Transverse colon (tissue), 4 donors: ENCODE measurements at regions not wholly inside any gene's neighbourhood (a gene's known extent, or its start where the extent isn't known, plus 50 kb on each side); places are given as distances from the start of the nearest gene placed in this dataset.

ENCODE experiments used
- DNase-seq: peaks from one replicate; pipeline ENCODE4 v3.0.0-alpha.2; 2019
- H3K27ac ChIP-seq, 4 donors: fragments of 200-600 bp; sonication (generic); 2 replicates each; pipeline ENCODE4 v1.5.1; 2016 to 2018; ENCODE audit warnings: inconsistent platforms in 4 of 4
- H3K27me3 ChIP-seq: fragments of 200-600 bp; sonication (generic); 2 replicates; pipeline ENCODE4 v1.5.1; 2017; ENCODE audit warnings: inconsistent platforms
- H3K36me3 ChIP-seq, 4 donors: fragments of 200-600 bp; sonication (generic); 2 replicates each; pipeline ENCODE4 v1.5.1; 2017 to 2019; ENCODE audit warnings: inconsistent platforms in 4 of 4
- H3K4me1 ChIP-seq, 4 donors: fragments of 200-600 bp; sonication (generic); 2 replicates each; pipeline ENCODE4 v1.5.1; 2017 to 2020; ENCODE audit warnings: inconsistent platforms in 4 of 4
- H3K4me3 ChIP-seq, 4 donors: fragments of 200-600 bp; sonication (generic); 1 replicate in 1 of 4; 2 replicates in 3 of 4; pipeline versions ENCODE4 v1.5.1 to v1.6.1; 2017 to 2019; ENCODE audit warnings: inconsistent platforms in 4 of 4
- H3K9me3 ChIP-seq, 2 donors: fragments of 200-600 bp; sonication (generic); 2 replicates each; pipeline ENCODE4 v1.5.1; 2017 to 2019; ENCODE audit warnings: inconsistent platforms in 2 of 2
- CTCF ChIP-seq, 5 experiments: fragments of 200-600 bp in 3 of 5; fragments of 450-650 bp in 2 of 5; sonication (generic) in 3 of 5; IDR thresholded peaks; 1 replicate in 2 of 5; 2 replicates in 3 of 5; pipeline ENCODE4 v1.5.1; 2016 to 2017; ENCODE audit warnings: antibody characterized with exemption in 5 of 5, inconsistent platforms in 3 of 5, mild to moderate bottlenecking in 2 of 5, moderate library complexity in 1 of 5
- EP300 ChIP-seq: sonication (generic); formaldehyde crosslinking; IDR thresholded peaks from one replicate; pipeline ENCODE4 v1.6.1; 2017; ENCODE audit warnings: antibody characterized with exemption, low read depth
- POLR2A ChIP-seq: fragments of 450-650 bp; IDR thresholded peaks from one replicate; pipeline ENCODE4 v1.6.1; 2016; ENCODE audit warnings: antibody characterized with exemption, mild to moderate bottlenecking, moderate library complexity
- POLR2AphosphoS5 ChIP-seq, 3 donors: sonication (generic); formaldehyde crosslinking; IDR thresholded peaks; one replicate each; pipeline ENCODE4 v1.6.1; 2016; ENCODE audit warnings: antibody characterized with exemption in 3 of 3
- WGBS, 2 donors: methylation state at CpG; one replicate each; pipeline ENCODE4 v1.1.5; 2018; ENCODE audit warnings: low coverage in 1 of 2; 5-methylcytosine and 5-hydroxymethylcytosine counted together
- in situ Hi-C, 4 donors: fragments of 200-750 bp; cut with MboI; loops; one replicate each; pipeline versions ENCODE4 v1.15.0 to v1.15.1; 2017; ENCODE audit warnings: low sequenced_read_pairs in 3 of 4, low pct_ligation_motif_present in 1 of 4, low pct_unique_long_range_greater_than_20kb in 1 of 4
- intact Hi-C: fragments of 100-400 bp; cut with DNase I; formaldehyde crosslinking; loops from one replicate; pipeline ENCODE4 v1.15.1; 2023; ENCODE audit warnings: low total_unique reads

DNA sequence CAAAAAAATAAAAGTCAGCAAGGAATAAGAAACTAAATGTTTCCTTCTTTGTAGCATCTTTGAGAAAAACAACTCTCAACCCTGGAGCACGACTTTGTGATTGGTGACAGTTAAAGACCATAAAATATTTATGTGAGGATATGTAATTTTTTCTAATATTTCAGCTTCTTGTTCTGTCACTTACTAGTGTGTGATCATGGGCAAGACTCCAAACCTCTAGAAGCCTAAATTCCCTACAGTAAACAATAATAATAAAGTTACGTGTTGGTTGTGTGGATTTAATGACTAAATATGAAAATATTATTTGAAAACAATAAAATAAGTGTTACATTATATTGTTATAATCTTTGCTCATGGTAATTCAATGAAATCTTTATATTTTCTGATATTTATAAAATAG lies 735.6 kb upstream of the MARCKS start:
- H3K27ac ChIP-seq: no peak overlapping the region
- H3K9me3 ChIP-seq: peaks cover 0 to 3% of the 10 kb centered on the region in 2 donors
- no peak overlapping the region for H3K4me3 ChIP-seq
- no peak for TF ChIP-seq POLR2AphosphoS5 (IDR thresholded peaks at IDR 0.05)
- no peak for TF ChIP-seq POLR2A
- TF ChIP-seq EP300: no peak
- no peak for TF ChIP-seq CTCF (IDR thresholded peaks at IDR 0.05)
- H3K27me3 ChIP-seq: no peaks in the 10 kb centered on the region
- WGBS, 2 donors: 75 to 80% methylated on average over 2 of the region's 2 CpGs
- intact Hi-C loops: no loop called here
- DNase-seq: no peak
- no peaks in the 10 kb centered on the region for H3K36me3 ChIP-seq
- no peaks in the 10 kb centered on the region for H3K4me1 ChIP-seq
- in situ Hi-C loops: no loop called here

DNA sequence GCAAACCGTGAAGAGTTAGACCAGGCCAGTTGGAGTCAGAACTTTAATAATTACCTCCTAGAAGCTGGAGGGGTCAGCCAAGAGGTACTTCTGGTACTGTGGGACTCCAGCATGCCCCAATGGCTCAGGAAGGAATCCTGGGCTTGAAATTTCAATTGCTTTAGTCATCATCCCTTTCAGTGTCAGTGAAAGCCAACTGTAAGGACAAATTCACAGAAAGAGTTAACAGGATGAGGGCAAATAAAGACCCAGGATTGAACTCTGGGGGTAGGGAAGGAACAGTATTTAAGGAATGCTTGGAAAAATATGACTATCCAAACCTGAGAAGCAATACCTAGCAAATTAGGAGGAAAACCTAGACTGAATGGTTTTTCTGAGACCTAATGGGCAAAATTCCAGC lies 735.1 kb upstream of the MARCKS start:
- WGBS, 2 donors: 66 to 83% methylated on average over 1 of the region's 1 CpG
- DNase-seq: no peak
- Histone ChIP-seq H3K9me3 (peaks cover 0 to 3% of the 10 kb centered on the region in 2 donors), H3K27ac (no peak overlapping the region), H3K36me3 (no peaks in the 10 kb centered on the region), H3K4me3 (no peak overlapping the region), H3K4me1 (no peaks in the 10 kb centered on the region), H3K27me3 (no peaks in the 10 kb centered on the region)
- in situ Hi-C loops (no loop called here), intact Hi-C loops (no loop called here)
- TF ChIP-seq CTCF (IDR thresholded peaks at IDR 0.05) (no peak), POLR2AphosphoS5 (IDR thresholded peaks at IDR 0.05) (no peak), POLR2A (no peak), EP300 (no peak)

- Histone ChIP-seq H3K27me3 (no peaks in the 10 kb centered on the region), H3K27ac (no peak overlapping the region), H3K9me3 (no peaks in the 10 kb centered on the region), H3K4me3 (no peak overlapping the region), H3K36me3 (no peaks in the 10 kb centered on the region), H3K4me1 (no peaks in the 10 kb centered on the region)
- TF ChIP-seq POLR2A (no peak), CTCF (IDR thresholded peaks at IDR 0.05) (no peak), POLR2AphosphoS5 (IDR thresholded peaks at IDR 0.05) (no peak), EP300 (no peak)
- 71 to 76% methylated on average over 2 of the region's 2 CpGs for WGBS, 2 donors
- no peak for DNase-seq
- in situ Hi-C loops: no loop called here
- intact Hi-C loops: no loop called here
These were observed 731.5 kb upstream of the MARCKS start for GRCh38 chr6:113125626-113126025.

GRCh38 chr6:113127786-113128419 lies 729.2 kb upstream of the MARCKS start:
- 88 to 95% methylated on average over 5 of the region's 5 CpGs for WGBS, 2 donors
- no peaks in the 10 kb centered on the region for H3K4me1 ChIP-seq
- no peaks in the 10 kb centered on the region for H3K36me3 ChIP-seq
- no peak for DNase-seq
- in situ Hi-C loops: no loop called here
- no peaks in the 10 kb centered on the region for H3K27me3 ChIP-seq
- no peak overlapping the region for H3K4me3 ChIP-seq
- no peak for TF ChIP-seq EP300
- no peak for TF ChIP-seq CTCF (IDR thresholded peaks at IDR 0.05)
- no peak for TF ChIP-seq POLR2AphosphoS5 (IDR thresholded peaks at IDR 0.05)
- no peak for TF ChIP-seq POLR2A
- H3K27ac ChIP-seq: no peak overlapping the region
- no peaks in the 10 kb centered on the region for H3K9me3 ChIP-seq
- intact Hi-C loops: no loop called here
